ENCODE measurements at regions not wholly inside any gene's neighbourhood (a gene's known extent, or its start where the extent isn't known, plus 50 kb on each side); places are given as distances from the start of the nearest gene placed in this dataset.

- DNase-seq, result no peak
Observed at GRCh38 chr7:106811472-106811871, 53.6 kb upstream of the PIK3CG start.

GRCh38 chr7:106812027-106812643 is 52.9 kb upstream of the PIK3CG start:
- DNase-seq, result no peak

GRCh38 chr7:106813705-106814305 is 51.3 kb upstream of the PIK3CG start:
- no peak for DNase-seq

- no peak for DNase-seq
Observed at GRCh38 chr7:106814887-106815286, 50.2 kb upstream of the PIK3CG start.
